D721Med (cell line): ENCODE measurements at regions not wholly inside any gene's neighbourhood (a gene's known extent, or its start where the extent isn't known, plus 50 kb on each side); places are given as distances from the start of the nearest gene placed in this dataset.

Experiments used
- DNase-seq: peaks from one replicate; pipeline ENCODE4 v3.0.0; 2011; ENCODE audit warnings: low spot score; ENCODE audit not compliant: insufficient read length
- FAIRE-seq: peaks from 2 replicates; lab custom pipeline; 2011; peaks lifted over from hg19 to GRCh38; lab: Jason Lieb, UNC
- TF ChIP-seq, protein P1 (sequence below): IDR thresholded peaks from 2 replicates; pipeline ENCODE4 v1.5.1; 2012; ENCODE audit warnings: mild to moderate bottlenecking, control low read depth; ENCODE audit not compliant: insufficient read depth; ENCODE audit errors: missing control alignments

GRCh38 chr3:5951026-5951425 is 763.5 kb downstream of the EDEM1 start:
- FAIRE-seq (no peak), DNase-seq (no peak)
- TF ChIP-seq, protein P1, sequence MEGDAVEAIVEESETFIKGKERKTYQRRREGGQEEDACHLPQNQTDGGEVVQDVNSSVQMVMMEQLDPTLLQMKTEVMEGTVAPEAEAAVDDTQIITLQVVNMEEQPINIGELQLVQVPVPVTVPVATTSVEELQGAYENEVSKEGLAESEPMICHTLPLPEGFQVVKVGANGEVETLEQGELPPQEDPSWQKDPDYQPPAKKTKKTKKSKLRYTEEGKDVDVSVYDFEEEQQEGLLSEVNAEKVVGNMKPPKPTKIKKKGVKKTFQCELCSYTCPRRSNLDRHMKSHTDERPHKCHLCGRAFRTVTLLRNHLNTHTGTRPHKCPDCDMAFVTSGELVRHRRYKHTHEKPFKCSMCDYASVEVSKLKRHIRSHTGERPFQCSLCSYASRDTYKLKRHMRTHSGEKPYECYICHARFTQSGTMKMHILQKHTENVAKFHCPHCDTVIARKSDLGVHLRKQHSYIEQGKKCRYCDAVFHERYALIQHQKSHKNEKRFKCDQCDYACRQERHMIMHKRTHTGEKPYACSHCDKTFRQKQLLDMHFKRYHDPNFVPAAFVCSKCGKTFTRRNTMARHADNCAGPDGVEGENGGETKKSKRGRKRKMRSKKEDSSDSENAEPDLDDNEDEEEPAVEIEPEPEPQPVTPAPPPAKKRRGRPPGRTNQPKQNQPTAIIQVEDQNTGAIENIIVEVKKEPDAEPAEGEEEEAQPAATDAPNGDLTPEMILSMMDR = no peak

- no peak for DNase-seq
- FAIRE-seq = no peak
- TF ChIP-seq, protein P1 = no peak
Observed at GRCh38 chr3:5972586-5972985, 785.1 kb downstream of the EDEM1 start.

DNA sequence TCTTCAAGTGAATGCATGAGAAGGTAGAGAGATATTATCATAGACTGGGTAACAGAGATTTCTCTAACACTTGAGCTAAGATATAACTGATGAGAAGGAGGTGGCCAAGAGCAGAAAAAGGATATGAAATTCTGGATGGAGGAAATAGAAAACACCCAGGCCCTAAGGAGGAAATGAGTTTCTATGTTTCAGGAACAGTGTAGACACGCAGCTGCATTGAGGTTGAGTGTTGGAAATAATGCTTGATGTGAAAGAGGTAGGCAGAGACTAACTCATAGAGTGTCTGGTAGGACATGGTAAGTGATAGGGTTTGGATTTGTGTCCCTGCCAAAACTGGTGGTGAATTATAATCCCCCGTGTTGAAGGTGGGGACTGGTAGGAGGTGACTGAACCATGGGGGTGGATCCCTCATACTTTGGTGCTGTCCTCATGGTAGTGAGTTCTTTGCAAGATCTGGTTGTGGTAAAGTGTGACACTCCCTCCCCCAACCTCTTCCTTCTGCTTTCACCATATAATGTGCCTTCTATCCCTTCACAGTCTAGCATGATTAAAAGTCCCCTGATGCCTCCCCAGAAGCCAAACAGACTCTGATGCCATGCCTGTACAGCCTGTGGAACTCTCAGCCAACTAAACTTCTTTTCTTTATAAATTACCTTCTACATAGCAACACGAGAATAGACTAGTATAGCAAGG is 787.3 kb downstream of the EDEM1 start:
- no peak for DNase-seq
- TF ChIP-seq, protein P1 = no peak
- no peak for FAIRE-seq

- FAIRE-seq (peak; percentile 56), DNase-seq (peak; percentile 54)
- TF ChIP-seq, protein P1 = no peak
Observed at GRCh38 chr3:5977331-5977730, 789.8 kb downstream of the EDEM1 start.

DNA sequence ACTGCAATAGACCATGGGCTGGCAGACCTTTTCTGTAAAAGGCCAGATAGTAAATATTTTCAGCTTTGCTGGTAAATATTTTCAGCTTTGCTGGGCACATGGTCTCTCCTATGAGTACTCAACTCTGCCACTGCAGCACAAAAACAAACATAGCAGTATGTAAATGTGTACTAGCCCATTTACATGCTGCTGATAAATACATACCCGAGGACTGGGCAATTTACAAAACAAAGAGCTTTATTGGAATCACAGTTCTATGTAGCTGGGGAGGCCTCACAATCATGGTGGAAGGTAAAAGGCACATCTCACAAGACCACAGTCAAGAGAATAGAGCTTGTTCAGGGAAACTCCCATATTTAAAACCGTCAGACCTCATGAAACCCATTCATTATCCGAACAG is 793.0 kb downstream of the EDEM1 start:
- DNase-seq = no peak
- no peak for FAIRE-seq
- TF ChIP-seq, protein P1 = no peak

- DNase-seq = no peak
- FAIRE-seq = no peak
- TF ChIP-seq, protein P1 = no peak
Observed at GRCh38 chr3:5994651-5995050, 807.1 kb downstream of the EDEM1 start.

GRCh38 chr3:6018456-6018855 is 830.9 kb downstream of the EDEM1 start:
- DNase-seq = no peak
- no peak for FAIRE-seq
- TF ChIP-seq, protein P1 = no peak
